ENCODE measurements at regions not wholly inside any gene's neighbourhood (a gene's known extent, or its start where the extent isn't known, plus 50 kb on each side); places are given as distances from the start of the nearest gene placed in this dataset.

GRCh38 chr2:176598351-176598750 lies 329.1 kb downstream of the MTX2 start (continued):
- TF ChIP-seq CTCF (IDR thresholded peaks at IDR 0.05) = no peak
- TF ChIP-seq TFCP2L1 (CRISPR knock-in tag; IDR thresholded peaks at IDR 0.05) = no peak

GRCh38 chr2:176599796-176600485 lies 330.7 kb downstream of the MTX2 start:
- Histone ChIP-seq H3K4me2 (no peak overlapping the region), H3K9me3 (no peaks in the 10 kb centered on the region), H3K4me1 (no peaks in the 10 kb centered on the region), H3K27ac (no peak overlapping the region), H3K4me3 (no peak overlapping the region)
- 68% methylated on average over 10 of the region's 10 CpGs for WGBS (ENCODE audit: missing lambda C conversion rate)
- FAIRE-seq = no peak
- TF ChIP-seq ZC3H11A (IDR thresholded peaks at IDR 0.05) (no peak), SMC3 (IDR thresholded peaks at IDR 0.05) (no peak), CBX2 (IDR thresholded peaks at IDR 0.05; ENCODE audit: borderline replicate concordance, low read depth) (no peak), HEYL (CRISPR knock-in tag; IDR thresholded peaks at IDR 0.05) (no peak), MAX (IDR thresholded peaks at IDR 0.05) (no peak), ZNF302 (CRISPR knock-in tag; IDR thresholded peaks at IDR 0.05) (no peak), ZFP36 (IDR thresholded peaks at IDR 0.05; ENCODE audit: borderline replicate concordance, partially characterized antibody) (no peak), GATA3 (IDR thresholded peaks at IDR 0.05; ENCODE audit: borderline replicate concordance) (no peak), RARB (CRISPR knock-in tag; IDR thresholded peaks at IDR 0.05) (no peak), EP300 (IDR thresholded peaks at IDR 0.05) (no peak), HOXB5 (CRISPR knock-in tag; IDR thresholded peaks at IDR 0.05) (no peak), FOXS1 (CRISPR knock-in tag; IDR thresholded peaks at IDR 0.05) (no peak), POLR2A (IDR thresholded peaks at IDR 0.05; ENCODE audit: low read length) (no peak), SREBF2 (IDR thresholded peaks at IDR 0.05) (no peak), RCOR1 (IDR thresholded peaks at IDR 0.05; ENCODE audit: low read depth, low read length) (no peak), EHF (CRISPR knock-in tag; IDR thresholded peaks at IDR 0.05) (no peak), FOSB (CRISPR knock-in tag; IDR thresholded peaks at IDR 0.05) (no peak), ESRRA (IDR thresholded peaks at IDR 0.05; ENCODE audit: borderline replicate concordance, low read length) (no peak), ELK1 (IDR thresholded peaks at IDR 0.05; ENCODE audit: low read depth, low read length) (no peak)
- no peak for ATAC-seq
- POLR2A ChIA-PET = no interaction called here
- CTCF ChIA-PET = interaction anchor here (0.6 to 0.7 kb wide), 2 partner anchors 22 to 38 kb away, joined by 3 read pairs; no protein-coding TSS in a partner anchor
- no peak for DNase-seq (ENCODE audit: low read depth in 1 of 2, low spot score in 1 of 2)

- ChIA-PET POLR2A (no interaction called here), CTCF (no interaction called here)
- DNase-seq (ENCODE audit: low read depth in 1 of 2, low spot score in 1 of 2) (no peak), FAIRE-seq (no peak), ATAC-seq (no peak)
- Histone ChIP-seq H3K4me2 (no peak overlapping the region), H3K4me3 (no peak overlapping the region), H3K27ac (no peak overlapping the region), H3K4me1 (no peaks in the 10 kb centered on the region), H3K9me3 (no peaks in the 10 kb centered on the region)
- WGBS (ENCODE audit: missing lambda C conversion rate) = 64% methylated on average over 2 of the region's 2 CpGs
- TF ChIP-seq CBX8 (IDR thresholded peaks at IDR 0.05) (no peak), BHLHE40 (IDR thresholded peaks at IDR 0.05; ENCODE audit: low read depth, low read length) (no peak), CHD4 (IDR thresholded peaks at IDR 0.05; ENCODE audit: borderline replicate concordance) (no peak), CHD2 (IDR thresholded peaks at IDR 0.05; ENCODE audit: low read length, partially characterized antibody) (no peak), EHMT2 (IDR thresholded peaks at IDR 0.05; ENCODE audit: low read depth) (no peak), MAZ (IDR thresholded peaks at IDR 0.05; ENCODE audit: borderline replicate concordance, low read depth, low read length) (no peak), PBX3 (IDR thresholded peaks at IDR 0.05) (no peak), GATA3 (IDR thresholded peaks at IDR 0.05; ENCODE audit: borderline replicate concordance) (no peak), TFCP2L1 (CRISPR knock-in tag; IDR thresholded peaks at IDR 0.05) (no peak), HOXB5 (CRISPR knock-in tag; IDR thresholded peaks at IDR 0.05) (no peak), RFX5 (IDR thresholded peaks at IDR 0.05) (no peak), REST (IDR thresholded peaks at IDR 0.05) (no peak), RARB (CRISPR knock-in tag; IDR thresholded peaks at IDR 0.05) (no peak), KDM5A (IDR thresholded peaks at IDR 0.05) (no peak)
Observed at GRCh38 chr2:176601066-176601465, 331.8 kb downstream of the MTX2 start.

Data from A549 (cell line).